ENCODE measurements at regions not wholly inside any gene's neighbourhood (a gene's known extent, or its start where the extent isn't known, plus 50 kb on each side); places are given as distances from the start of the nearest gene placed in this dataset.
A peak's percentile ranks its signal among the peaks of the same experiment; 100 is the strongest.
"Not testable (repeated sequence)": the region's sequence is repeated elsewhere in the genome, so short reads cannot be mapped to it uniquely, and the experiment has no call there.

DNA sequence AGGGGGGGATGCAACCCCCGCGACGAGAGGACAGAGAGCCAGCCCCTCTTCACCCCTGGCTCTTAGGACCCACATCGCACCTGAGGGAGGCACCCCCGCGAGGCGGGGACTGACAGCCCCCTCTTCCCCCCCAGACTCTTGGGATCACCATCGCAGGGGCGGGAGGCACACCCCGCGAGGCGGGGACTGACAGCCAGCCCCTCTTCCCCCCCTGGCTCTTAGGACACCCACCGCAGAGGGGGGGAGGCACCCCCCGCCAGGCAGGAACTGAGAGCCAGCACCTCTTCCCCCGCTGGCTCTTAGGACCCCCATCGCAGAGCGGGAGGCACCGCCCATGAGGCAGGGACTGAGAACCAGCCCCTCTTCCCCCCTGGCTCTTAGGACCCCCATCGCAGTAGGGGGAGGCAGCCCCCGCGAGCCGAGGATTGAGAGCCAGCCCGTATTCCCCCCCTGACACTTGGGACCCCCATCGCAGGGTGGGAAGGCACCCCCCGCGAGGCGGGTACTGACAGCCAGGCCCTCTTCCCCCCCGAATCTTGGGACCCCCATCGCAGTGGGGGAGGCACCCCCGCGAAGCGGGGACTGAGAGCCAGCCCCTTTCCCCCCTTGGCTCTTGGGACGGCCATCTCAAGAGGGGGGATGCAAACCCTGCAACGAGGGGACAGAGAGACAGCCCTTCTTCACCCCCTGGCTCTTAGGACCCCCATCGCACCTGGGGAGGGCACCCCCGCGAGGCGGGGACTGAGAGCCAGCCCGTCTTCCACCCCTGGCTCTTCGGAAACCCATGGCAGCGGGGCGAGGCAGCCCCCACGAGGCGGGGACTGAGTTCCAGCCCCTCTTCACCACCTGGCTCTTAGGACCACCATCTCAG, 2425.1 kb upstream of the PCDH20 start:
- no peak for DNase-seq (ENCODE audit: low read depth)

DNA sequence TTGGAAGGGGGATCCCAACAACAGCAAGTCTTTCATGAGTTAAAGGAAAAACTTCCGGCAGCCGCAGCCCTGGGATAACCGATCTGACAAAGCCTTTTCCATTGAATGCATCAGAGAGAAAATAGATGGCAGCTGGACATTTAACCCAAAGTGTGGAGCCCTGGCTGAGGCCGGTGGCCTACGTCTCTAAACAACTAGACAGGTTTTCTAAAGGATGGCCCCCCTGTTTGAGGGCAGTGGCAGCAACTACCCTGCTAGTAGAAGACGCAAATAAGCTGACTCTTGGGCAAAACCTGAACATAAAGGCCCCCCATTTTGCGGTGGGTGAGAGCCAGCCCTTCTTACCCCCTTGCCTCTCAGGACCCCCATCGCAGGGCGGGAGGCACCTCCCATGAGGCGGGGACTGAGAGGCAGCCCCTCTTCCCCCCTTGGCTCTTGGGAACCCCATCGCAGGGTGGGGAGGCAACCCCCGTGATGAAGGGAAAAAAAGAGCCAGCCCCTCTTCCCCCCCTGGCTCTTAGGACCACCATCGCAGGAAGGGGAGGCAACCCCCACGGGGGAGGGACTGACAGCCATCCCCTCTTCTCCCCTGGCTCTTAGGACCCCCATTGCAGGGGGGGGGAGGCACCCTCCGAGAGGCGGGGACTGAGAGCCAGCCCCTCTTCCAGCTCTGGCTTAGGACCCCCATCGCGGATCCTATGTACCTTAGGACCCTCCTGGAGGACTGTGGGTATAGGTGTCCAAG, 2422.9 kb upstream of the PCDH20 start:
- DNase-seq (ENCODE audit: low read depth) = no peak

DNA sequence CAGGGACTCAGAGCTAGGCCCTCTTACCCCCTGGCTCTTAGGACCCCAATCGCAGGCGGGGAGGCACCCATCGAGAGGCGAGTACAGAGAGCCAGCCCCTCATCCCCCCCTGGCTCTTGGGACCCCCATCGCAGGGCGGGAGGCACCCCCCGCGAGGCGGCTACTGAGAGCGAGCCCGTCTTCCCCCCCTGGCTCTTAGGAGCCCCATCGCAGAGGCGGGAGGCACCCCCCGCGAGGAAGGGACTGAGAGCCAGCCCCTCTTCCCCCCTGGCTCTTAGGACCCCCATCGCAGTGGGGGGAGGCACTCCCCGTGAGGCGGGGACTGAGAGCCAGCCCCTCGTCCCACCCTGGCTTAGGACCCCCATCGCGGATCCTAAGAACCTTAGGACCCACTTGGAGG, 2422.1 kb upstream of the PCDH20 start:
- not testable (repeated sequence) for DNase-seq (ENCODE audit: low read depth)

DNA sequence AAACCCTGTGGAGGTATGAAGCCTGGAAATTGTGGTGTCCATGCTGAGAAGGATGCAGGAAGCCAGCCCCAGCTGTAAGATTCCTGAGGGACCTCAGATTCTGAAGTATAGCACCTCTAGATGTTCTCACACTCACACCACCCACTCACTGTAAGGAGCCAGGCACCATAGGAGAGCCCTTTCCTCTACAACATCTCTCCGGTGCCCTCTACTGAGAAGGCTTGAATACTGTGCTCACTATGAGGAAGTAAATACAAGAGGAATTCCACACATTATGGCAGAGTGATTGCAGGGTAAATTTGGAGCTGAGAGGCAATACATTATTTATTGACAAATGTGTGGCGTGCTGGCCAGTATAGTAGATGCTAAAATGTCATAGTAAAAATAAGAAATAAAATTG, 2414.0 kb upstream of the PCDH20 start:
- DNase-seq (ENCODE audit: low read depth) = not testable (repeated sequence)

DNA sequence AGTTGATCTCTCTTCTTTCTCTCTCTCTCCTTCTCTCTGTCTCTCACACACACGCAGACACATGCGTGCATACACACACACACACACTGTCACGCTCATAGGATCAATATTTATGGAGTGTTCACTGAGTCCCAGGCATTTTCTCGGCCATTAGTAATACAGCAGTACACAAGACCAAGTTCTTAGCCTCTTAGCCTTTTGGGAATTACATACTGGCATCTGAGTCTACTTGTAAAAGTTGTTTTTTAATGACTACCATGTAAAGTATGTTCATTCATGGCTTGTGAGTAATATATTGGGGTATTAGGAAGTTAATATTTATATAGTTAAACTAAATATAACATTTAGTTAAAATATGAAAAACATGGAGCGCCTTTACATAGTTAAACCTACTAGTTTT, 2406.1 kb upstream of the PCDH20 start:
- not testable (repeated sequence) for DNase-seq (ENCODE audit: low read depth)

DNA sequence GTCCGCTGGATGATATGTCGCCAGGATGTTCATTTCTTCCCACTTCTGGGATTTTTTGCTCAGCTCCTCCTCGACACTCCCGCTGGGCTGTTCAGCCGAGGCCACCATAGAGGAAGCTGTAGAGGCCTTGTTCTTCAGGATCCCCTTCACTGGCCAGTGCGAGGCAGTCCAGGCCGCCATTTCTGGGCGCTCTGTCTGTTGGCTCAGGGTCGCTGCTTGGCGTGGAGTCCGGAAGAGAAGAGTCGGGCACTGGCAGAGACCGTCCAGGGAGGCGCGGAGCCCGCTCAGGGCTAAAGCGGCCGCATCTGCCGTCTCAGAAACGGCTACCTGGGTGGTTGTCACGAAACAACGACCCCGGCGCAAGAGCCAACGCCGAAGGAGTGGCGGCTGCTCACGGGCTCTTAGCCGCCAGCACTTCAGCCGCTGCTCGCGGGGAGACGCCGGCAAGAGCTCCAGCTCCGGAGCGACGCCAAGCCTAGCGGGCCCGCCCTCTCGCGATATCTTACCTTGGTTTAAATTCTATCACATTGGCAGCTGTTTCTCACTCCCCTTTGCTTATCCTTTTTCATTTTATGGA, 2395.9 kb upstream of the PCDH20 start:
- DNase-seq (ENCODE audit: low read depth) = not testable (repeated sequence)

DNA sequence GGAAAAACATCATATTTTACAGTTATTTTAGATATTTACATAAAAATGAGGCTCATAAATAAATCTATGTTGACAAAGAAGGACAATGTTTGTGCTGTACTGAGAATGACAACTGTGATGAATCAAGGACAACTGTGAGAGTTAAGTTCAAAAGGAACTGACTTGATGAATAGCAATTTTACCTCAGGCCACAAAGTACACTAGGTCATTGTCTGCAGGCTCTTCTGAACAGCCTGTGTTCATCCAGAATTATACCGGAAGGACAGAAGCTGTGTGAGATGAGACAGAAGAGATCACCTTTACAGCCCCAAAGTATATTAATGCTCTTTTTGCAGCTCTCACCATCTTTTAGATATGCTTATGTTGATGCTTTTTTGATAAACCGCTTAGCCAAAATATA, 2375.5 kb upstream of the PCDH20 start:
- DNase-seq (ENCODE audit: low read depth) = not testable (repeated sequence)

DNA sequence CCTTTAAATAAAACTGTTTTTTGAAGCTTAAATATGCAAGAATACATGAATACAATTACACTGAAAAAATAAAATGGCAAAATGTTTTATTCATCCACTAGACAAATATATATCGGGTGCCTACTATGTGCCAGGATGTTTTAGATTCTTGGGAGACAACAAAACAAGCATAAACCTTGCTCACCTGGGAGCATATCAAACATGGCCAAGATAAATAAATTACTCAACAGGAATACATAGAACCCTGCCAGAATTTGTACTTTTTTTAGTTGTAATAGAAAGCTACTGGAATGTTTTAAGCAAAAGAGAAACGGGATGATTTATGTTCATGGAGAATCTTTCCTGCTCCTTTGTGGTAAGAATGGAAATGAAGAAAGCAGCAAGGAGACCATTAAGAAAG, 2358.5 kb upstream of the PCDH20 start:
- DNase-seq (ENCODE audit: low read depth) = no peak

DNA sequence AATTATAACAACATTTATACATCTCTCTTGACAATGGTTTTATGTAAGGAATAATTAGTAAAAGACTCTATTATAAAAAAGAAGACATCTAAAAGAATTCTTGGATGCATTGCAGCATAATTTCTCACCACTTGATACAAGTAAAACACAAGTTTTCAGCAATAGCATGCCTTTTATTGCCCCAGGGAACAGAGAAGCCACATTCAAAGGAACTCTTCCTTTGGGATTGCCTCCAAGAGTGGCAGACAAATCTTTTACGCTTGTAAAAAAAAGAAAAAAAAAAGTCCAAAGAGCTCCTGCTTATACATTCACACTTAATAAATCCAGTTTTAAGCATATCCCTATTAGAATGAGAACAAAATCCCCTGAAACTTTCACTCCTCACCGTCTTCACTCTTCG, 2357.8 kb upstream of the PCDH20 start:
- no peak for DNase-seq (ENCODE audit: low read depth)

DNA sequence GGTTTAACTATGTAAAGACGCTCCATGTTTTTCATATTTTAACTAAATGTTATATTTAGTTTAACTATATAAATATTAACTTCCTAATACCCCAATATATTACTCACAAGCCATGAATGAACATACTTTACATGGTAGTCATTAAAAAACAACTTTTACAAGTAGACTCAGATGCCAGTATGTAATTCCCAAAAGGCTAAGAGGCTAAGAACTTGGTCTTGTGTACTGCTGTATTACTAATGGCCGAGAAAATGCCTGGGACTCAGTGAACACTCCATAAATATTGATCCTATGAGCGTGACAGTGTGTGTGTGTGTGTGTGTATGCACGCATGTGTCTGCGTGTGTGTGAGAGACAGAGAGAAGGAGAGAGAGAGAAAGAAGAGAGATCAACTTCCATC, 2342.0 kb upstream of the PCDH20 start:
- not testable (repeated sequence) for DNase-seq (ENCODE audit: low read depth)

DNA sequence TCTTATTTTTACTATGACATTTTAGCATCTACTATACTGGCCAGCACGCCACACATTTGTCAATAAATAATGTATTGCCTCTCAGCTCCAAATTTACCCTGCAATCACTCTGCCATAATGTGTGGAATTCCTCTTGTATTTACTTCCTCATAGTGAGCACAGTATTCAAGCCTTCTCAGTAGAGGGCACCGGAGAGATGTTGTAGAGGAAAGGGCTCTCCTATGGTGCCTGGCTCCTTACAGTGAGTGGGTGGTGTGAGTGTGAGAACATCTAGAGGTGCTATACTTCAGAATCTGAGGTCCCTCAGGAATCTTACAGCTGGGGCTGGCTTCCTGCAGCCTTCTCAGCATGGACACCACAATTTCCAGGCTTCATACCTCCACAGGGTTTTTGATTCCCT, 2334.2 kb upstream of the PCDH20 start:
- DNase-seq (ENCODE audit: low read depth) = not testable (repeated sequence)

DNA sequence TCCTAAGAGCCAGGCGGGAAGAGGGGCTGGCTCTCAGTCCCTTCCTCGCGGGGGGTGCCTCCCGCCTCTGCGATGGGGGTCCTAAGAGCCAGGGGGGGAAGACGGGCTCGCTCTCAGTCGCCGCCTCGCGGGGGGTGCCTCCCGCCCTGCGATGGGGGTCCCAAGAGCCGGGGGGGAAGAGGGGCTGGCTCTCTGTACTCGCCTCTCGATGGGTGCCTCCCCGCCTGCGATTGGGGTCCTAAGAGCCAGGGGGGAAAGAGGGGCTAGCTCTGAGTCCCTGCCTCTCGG, 2326.1 kb upstream of the PCDH20 start:
- not testable (repeated sequence) for DNase-seq (ENCODE audit: low read depth)

DNA sequence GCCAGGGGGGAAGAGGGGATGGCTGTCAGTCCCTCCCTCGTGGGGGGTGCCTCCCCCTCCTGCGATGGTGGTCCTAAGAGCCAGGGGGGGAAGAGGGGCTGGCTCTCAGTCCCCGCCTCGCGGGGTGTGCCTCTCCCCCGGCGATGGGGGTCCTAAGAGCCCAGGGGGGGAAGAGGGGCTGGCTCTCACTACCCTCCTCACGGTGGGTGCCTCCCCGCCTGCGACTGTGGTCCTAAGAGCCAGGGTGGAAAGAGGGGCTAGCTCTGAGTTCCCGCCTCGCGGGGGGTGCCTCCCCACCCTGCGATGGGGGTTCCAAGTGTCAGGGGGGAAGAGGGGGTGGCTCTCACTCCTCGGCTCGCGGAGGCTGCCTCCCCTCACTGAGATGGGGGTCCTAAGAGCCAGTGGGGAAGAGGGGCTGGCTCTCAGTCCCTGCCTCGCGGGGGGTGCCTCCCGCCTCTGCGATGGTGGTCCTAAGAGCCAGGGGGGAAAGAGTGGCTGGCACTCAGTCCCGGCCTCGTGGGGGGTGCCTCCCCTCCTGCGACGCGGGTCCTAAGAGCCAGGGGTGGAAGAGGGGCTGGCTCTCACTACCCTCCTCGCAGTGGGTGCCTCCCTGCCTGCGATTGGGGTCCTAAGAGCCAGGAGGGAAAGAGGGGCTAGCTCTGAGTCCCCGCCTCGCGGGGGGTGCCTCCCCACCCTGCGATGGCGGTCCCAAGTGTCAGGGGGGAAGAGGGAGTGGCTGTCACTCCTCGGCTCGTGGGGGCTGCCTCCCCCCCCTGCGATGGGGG, 2325.6 kb upstream of the PCDH20 start:
- DNase-seq (ENCODE audit: low read depth) = no peak

DNA sequence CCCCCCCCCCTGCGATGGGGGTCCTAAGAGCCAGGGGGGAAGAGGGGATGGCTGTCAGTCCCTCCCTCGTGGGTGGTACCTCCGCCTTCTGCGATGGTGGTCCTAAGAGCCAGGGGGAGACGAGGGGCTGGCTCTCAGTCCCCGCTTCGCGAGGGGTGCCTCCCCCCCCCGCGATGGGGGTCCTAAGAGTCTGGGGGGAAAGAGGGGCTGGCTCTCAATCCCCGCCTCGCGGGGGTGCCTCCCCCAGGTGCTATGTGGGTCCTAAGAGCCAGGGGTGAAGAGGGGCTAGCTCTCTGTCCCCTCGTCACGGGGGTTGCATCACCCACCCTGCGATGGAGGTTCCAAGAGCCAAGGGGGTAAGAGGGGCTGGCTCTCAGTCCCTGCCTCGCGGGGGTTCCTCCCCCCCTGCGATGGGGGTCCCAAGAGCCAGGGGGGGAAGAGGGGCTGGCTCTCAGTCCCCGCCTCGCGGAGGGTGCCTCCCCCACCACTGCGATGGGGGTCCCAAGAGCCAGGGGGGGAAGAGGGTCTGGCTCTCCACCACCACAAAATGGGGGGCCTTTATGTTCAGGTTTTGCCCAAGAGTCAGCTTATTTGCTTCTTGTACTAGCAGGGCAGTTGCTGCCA, 2323.6 kb upstream of the PCDH20 start:
- DNase-seq (ENCODE audit: low read depth) = not testable (repeated sequence)

DNA sequence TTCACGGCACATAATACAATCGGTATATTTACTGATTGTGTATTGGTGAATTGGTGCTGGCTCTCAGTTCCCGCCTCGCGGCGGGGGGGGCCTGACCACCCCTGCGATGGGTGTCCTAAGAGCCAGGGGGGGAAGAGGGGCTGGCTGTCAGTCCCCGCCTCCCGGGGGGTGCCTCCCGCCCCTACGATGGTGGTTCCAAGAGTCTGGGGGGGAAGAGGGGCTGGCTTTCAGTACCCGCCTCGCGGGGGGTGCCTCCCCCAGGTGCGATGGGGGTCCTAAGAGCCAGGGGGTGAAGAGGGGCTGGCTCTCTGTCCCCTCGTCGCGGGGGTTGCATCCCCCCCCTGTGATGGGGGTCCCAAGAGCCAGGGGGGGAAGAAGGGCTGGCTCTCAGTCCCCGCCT, 2321.8 kb upstream of the PCDH20 start:
- no peak for DNase-seq (ENCODE audit: low read depth)

DNA sequence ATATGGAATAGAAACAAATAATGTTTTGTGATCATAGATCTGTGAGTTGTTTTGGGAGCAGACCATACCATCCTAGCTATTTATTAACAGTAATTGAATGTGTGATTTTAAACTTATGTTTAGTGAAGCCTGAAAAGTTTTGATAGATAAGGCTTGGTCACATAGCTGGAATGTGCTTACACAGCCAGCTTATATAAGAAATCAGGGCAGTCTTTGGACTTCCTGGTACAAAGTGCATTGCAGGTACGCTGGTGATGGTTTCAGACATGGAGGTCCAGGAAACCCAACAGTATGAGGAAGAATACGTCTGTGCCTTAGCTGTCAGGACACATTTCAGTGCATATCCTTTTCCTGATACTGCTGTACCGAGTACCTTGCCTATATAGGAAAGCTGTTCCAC, 2316.2 kb upstream of the PCDH20 start:
- no peak for DNase-seq (ENCODE audit: low read depth)

DNA sequence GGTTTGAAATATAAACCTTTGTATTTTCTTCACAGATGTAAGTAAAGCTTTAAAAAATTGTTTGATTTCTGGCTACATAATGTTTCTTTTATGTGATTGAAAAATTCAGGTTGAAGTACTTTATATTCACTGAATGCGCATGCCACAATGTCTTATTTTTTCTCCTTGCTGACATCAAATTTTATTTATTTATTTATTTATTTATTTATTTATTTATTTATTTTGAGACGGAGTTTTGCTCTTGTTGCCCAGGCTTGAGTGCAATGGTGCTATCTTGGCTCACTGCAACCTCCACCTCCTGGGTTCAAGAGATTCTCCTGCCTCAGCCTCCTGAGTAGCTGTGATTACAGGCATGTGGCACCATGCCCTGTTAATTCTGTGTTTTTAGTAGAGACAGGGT, 2296.5 kb upstream of the PCDH20 start:
- not testable (repeated sequence) for DNase-seq (ENCODE audit: low read depth)

DNA sequence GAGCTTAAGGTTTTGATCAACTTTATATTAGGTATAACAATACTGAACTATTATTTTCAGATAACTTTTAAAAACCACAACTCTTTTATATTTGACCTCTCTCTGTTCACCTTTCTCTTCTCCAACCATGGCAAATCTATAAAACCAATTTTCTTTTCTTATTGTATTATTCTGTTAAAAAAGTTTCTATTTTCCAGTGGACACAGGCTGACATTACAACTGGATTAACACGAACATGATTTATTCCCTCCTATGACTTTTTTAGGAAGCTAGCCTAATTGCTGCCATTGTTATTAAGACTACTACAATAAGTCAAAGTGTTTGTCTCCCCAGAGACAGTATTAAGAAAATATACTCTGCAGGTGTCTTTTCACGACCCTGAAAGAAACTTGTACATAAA, 2291.1 kb upstream of the PCDH20 start:
- no peak for DNase-seq (ENCODE audit: low read depth)

DNA sequence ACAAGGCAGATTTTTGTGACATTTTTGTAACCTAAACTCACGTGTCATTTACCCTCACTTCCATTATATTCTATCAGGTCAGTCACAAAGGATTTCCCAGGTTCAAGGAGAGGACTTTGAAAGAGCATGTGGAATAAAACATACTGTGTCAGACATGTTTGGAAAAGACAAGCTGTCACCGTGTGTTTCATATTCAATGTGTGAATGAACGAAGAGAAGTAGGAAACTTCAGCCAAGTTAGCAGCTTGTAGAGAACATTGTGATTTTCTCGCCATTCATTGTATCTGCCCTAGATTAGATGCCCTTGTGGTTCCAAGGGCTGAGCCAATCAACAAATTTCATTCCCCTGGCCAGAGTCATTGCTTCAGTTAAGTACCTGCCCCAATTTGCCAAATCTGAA, 2288.9 kb upstream of the PCDH20 start:
- DNase-seq (ENCODE audit: low read depth) = no peak

DNA sequence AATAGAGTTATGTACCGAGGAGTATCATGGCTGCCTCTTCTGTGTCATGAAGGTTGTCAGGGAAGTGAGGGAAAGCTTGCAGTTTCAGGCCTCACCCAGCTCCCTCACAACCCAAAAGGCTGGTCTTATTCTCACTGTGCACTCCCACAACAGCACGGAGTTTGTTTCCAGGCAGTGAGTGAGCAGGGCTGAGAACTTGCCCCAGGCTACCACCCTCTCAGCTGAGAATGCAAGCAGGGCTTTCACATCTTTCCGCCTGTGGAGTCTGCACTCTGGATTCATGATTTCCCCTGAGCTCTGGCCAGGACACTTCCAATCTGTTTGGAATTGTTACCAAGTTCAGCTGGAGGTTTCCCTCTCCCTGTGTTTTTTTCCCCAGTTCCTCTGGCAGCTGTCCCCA, 2284.7 kb upstream of the PCDH20 start:
- DNase-seq (ENCODE audit: low read depth) = no peak

DNA sequence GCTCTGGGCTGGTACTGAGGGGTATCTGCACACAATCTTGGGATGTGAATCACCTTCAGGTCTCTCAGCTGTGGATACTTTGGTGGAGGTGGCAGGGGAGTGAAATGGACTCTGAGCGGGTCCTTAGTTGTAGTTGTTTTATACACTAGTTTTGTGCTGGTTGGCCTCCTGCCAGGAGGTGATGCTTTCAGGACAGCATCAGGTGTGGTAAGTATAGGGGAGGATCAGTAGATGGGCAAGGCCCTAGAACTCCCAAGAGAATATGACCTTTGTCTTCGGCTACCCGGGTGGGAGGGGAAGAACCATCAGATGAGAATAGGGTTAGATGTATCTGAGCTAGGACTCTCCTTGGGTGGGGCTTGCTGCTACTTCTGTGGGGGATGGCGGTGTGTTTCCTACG, 2284.3 kb upstream of the PCDH20 start:
- no peak for DNase-seq (ENCODE audit: low read depth)

DNA sequence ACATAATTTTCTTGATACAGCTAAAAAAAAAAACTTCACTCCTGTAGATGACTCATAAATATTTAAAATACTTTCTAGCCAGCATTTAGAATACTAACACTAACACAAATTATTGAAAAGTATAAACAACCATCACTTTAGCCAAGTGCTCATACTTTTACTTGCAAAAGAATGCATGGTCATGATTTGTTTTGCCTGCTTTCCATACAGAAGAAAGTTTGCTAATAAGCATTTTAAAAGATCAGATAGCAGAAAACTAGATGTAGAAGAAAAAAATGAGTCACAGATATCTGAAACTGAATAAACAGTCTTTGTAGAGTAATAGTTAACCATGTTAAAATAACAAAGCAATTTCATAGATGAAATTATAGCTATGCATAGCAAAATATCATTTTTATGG, 2280.4 kb upstream of the PCDH20 start:
- DNase-seq (ENCODE audit: low read depth) = peak; percentile 74
